HUES6 (cell line): ENCODE measurements at regions not wholly inside any gene's neighbourhood (a gene's known extent, or its start where the extent isn't known, plus 50 kb on each side); places are given as distances from the start of the nearest gene placed in this dataset.
"Not testable (repeated sequence)": the region's sequence is repeated elsewhere in the genome, so short reads cannot be mapped to it uniquely, and the experiment has no call there.

ENCODE experiments used
- H3K27ac ChIP-seq: 2 replicates; pipeline ENCODE4 v1.7.0; 2013; ENCODE audit warnings: low read depth, mild to moderate bottlenecking, low read length, inconsistent platforms
- H3K27me3 ChIP-seq: 2 replicates; pipeline ENCODE4 v1.6.1; 2013; ENCODE audit warnings: low read length; ENCODE audit not compliant: control insufficient read depth, insufficient read depth
- H3K36me3 ChIP-seq: 2 replicates; pipeline ENCODE4 v1.6.1; 2013; ENCODE audit warnings: low read length; ENCODE audit not compliant: control insufficient read depth, insufficient read depth
- H3K4me1 ChIP-seq: 2 replicates; pipeline ENCODE4 v1.6.1; 2013; ENCODE audit warnings: low read length; ENCODE audit not compliant: control insufficient read depth, insufficient read depth
- H3K4me3 ChIP-seq: 2 replicates; pipeline ENCODE4 v1.5.1; 2013; ENCODE audit warnings: low read depth, low read length
- H3K9ac ChIP-seq: one replicate; pipeline ENCODE4 v1.6.1; 2013; ENCODE audit warnings: mild to moderate bottlenecking, low read length
- H3K9me3 ChIP-seq: 2 replicates; pipeline ENCODE4 v1.6.1; 2013; ENCODE audit warnings: low read depth, low read length; ENCODE audit not compliant: control insufficient read depth, insufficient read depth

DNA sequence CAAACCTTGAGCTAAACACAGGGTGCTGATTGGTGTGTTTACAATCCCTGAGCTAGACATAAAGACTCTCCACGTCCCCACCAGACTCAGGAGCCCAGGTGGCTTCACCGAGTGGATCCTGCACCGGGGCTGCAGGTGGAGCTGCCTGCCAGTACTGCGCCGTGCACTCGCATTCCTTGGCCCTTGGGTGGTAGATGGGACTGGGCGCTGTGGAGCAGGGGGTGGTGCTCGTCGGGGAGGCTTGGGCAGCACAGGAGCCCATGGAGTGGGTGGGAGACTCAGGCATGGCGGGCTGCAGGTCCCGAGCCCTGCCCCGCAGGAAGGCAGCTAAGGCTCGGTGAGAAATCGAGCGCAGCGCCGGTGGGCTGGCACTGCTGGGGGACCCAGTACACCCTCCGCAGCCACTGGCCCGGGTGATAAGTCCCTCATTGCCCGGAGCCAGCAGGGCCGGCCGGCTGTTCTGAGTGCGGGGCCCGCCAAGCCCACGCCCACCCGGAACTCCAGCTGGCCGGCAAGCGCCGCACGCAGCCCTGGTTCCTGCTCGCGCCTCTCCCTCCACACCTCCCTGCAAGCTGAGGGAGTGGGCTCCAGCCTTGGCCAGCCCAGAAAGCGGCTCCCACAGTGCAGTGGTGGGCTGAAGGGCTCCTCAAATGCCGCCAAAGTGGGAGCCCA, 292.5 kb upstream of the FGF13 start:
- not testable (repeated sequence) for H3K4me1 ChIP-seq, H3K27me3 ChIP-seq, H3K27ac ChIP-seq, H3K9me3 ChIP-seq, H3K36me3 ChIP-seq, H3K4me3 ChIP-seq, H3K9ac ChIP-seq

DNA sequence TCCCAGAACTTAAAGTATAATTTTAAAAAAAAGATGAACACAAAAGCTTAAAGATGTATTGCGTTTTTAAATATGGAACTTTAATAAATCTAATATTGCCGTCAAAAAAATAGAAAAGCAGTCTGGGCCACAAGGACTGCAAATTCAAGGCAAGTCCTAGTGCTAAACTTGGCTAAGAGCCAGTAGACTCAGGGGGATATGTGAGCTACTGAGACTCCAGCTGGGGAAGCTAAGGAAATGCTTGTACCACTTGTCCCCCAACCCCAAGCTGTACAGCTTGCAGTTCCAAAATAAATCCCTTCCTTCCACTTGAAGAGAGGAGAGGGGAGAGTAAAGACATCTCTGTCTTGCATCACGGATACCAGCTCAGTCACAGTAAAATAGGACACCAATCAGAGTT, 290.8 kb upstream of the FGF13 start:
- no peak overlapping the region for H3K9ac ChIP-seq
- no peak overlapping the region for H3K4me3 ChIP-seq
- no peaks in the 10 kb centered on the region for H3K36me3 ChIP-seq
- H3K4me1 ChIP-seq, result no peaks in the 10 kb centered on the region
- no peaks in the 10 kb centered on the region for H3K9me3 ChIP-seq
- no peak overlapping the region for H3K27ac ChIP-seq
- no peaks in the 10 kb centered on the region for H3K27me3 ChIP-seq

DNA sequence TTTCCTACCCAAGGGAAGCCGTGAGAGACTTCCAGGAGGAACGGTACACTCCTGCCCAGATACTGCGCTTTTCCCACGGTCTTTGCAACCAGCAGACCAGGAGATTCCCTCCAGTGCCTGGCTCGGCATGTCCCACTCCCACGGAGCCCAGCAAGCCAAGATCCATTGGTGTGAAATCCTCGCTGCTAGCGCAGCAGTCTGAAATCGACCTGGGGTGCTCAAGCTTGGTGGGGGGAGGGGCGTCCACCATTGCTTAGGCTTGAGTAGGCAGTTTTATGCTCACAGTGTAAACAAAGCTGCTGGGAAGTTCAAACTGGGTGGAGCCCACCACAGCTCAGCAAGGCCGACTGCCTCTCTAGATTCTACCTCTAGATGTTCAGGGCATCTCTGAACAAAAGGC, 284.8 kb upstream of the FGF13 start:
- Histone ChIP-seq H3K9ac (no peak overlapping the region), H3K9me3 (peaks cover 6% of the 10 kb centered on the region), H3K4me1 (no peaks in the 10 kb centered on the region), H3K4me3 (no peak overlapping the region), H3K36me3 (no peaks in the 10 kb centered on the region), H3K27ac (no peak overlapping the region), H3K27me3 (no peaks in the 10 kb centered on the region)

GRCh38 chrX:138995458-138995857, 283.9 kb upstream of the FGF13 start:
- Histone ChIP-seq H3K4me1 (no peaks in the 10 kb centered on the region), H3K27me3 (no peaks in the 10 kb centered on the region), H3K9ac (no peak overlapping the region), H3K27ac (no peak overlapping the region), H3K36me3 (no peaks in the 10 kb centered on the region), H3K4me3 (no peak overlapping the region), H3K9me3 (peaks cover 6% of the 10 kb centered on the region)

DNA sequence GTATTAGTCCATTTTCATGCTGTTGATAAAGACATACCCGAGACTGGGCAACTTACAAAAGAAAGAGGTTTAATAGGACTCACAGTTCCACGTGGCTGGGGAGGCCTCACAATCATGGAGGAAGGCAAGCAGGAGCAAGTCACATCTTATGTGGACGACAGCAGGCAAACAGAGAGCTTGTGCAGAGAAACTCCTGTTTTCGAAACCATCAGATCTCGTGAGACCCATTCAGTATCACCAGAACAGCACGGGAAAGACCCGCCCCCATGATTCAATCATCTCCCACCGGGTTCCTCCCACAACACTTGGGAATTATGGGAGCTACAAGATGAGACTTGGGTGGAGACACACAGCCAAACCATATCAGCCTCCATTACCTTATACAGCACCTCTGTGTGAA, 278.9 kb upstream of the FGF13 start:
- H3K9me3 ChIP-seq, H3K4me1 ChIP-seq, H3K27me3 ChIP-seq, H3K36me3 ChIP-seq, H3K27ac ChIP-seq, H3K4me3 ChIP-seq, H3K9ac ChIP-seq: not testable (repeated sequence)

GRCh38 chrX:138986866-138987265, 275.3 kb upstream of the FGF13 start:
- H3K27ac ChIP-seq, result no peak overlapping the region
- H3K36me3 ChIP-seq, result no peaks in the 10 kb centered on the region

GRCh38 chrX:138986235-138986634, 274.7 kb upstream of the FGF13 start:
- no peak overlapping the region for H3K4me3 ChIP-seq
- no peaks in the 10 kb centered on the region; the same call in 1 of the 2 replicates for H3K4me1 ChIP-seq
- no peak overlapping the region for H3K9ac ChIP-seq
- no peak overlapping the region for H3K27ac ChIP-seq
- H3K27me3 ChIP-seq, result no peaks in the 10 kb centered on the region; the same call in 1 of the 2 replicates
- no peaks in the 10 kb centered on the region for H3K36me3 ChIP-seq
- no peaks in the 10 kb centered on the region for H3K9me3 ChIP-seq

More at GRCh38 chrX:138986866-138987265, 275.3 kb upstream of the FGF13 start:
- no peak overlapping the region for H3K4me3 ChIP-seq
- H3K9ac ChIP-seq, result no peak overlapping the region
- no peaks in the 10 kb centered on the region for H3K9me3 ChIP-seq
- no peaks in the 10 kb centered on the region; the same call in 1 of the 2 replicates for H3K4me1 ChIP-seq
- no peaks in the 10 kb centered on the region; the same call in 1 of the 2 replicates for H3K27me3 ChIP-seq

DNA sequence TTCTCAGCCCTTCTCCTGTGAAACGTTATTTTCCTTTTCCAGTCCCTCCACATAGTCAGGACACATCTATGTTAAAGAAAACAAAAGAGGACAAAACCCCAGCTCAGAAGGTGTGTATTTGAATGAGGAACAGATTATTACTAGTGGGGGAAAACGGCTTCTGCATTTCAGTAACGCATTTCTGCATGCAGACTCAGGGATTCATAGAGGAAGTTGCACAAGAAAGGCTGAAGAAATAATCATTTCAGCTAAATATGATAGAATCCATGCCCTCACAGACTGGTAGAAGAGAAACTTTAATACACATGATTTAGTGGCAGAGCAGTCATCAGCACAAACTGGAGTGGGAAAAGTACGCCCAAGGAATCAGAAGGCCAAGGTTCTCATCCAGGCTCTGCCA, 270.8 kb upstream of the FGF13 start:
- no peak overlapping the region for H3K9ac ChIP-seq
- H3K4me3 ChIP-seq, result no peak overlapping the region
- no peaks in the 10 kb centered on the region for H3K36me3 ChIP-seq
- no peak overlapping the region for H3K27ac ChIP-seq
- H3K9me3 ChIP-seq, result no peaks in the 10 kb centered on the region
- no peaks in the 10 kb centered on the region; the same call in 1 of the 2 replicates for H3K27me3 ChIP-seq
- no peaks in the 10 kb centered on the region; the same call in 1 of the 2 replicates for H3K4me1 ChIP-seq

DNA sequence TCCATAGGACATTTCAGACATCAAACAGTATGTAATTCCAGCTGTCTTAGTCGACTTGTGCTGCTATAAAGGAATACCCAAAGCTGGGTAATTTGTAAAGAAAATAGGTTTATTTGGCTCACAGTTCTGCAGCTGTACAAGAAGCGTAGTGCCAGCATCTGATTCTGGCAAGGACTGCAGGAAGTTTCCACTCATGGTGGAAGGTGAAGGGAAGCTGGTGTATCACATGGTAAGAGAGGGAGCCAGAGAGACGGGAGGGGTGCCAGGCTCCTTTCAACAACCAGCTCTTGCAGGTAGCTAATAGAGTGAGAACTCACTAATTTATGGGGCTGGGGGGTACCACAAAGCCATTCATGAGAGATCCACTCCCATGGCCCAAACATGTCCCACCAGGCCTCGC, 253.0 kb upstream of the FGF13 start:
- Histone ChIP-seq H3K9ac (no peak overlapping the region), H3K9me3 (no peaks in the 10 kb centered on the region; the same call in 1 of the 2 replicates), H3K4me1 (no peaks in the 10 kb centered on the region), H3K4me3 (no peak overlapping the region), H3K36me3 (no peaks in the 10 kb centered on the region), H3K27ac (no peak overlapping the region), H3K27me3 (no peaks in the 10 kb centered on the region; the same call in 1 of the 2 replicates)

DNA sequence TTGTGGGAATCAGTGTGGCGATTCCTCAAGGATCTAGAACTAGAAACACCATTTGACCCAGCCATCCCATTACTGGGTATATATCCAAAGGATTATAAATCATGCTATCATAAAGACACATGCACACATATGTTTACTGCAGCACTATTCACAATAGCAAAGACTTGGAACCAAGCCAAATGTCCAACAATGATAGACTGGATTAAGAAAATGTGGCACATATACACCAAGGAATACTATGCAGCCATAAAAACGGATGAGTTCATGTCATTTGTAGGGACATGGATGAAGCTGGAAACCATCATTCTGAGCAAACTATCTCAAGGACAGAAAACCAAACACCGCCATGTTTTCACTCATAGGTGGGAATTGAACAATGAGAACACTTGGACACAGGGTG, 250.9 kb upstream of the FGF13 start:
- H3K9me3 ChIP-seq, H3K4me3 ChIP-seq, H3K4me1 ChIP-seq, H3K9ac ChIP-seq, H3K27me3 ChIP-seq, H3K27ac ChIP-seq, H3K36me3 ChIP-seq: not testable (repeated sequence)

GRCh38 chrX:138954976-138955375, 243.5 kb upstream of the FGF13 start:
- H3K9me3 ChIP-seq, result no peaks in the 10 kb centered on the region
- no peaks in the 10 kb centered on the region for H3K4me1 ChIP-seq
- H3K36me3 ChIP-seq, result no peaks in the 10 kb centered on the region
- H3K27me3 ChIP-seq, result peaks cover 3% of the 10 kb centered on the region; the same call in 1 of the 2 replicates
- no peak overlapping the region for H3K4me3 ChIP-seq
- no peak overlapping the region for H3K27ac ChIP-seq
- no peak overlapping the region for H3K9ac ChIP-seq
